ENCODE measurements at regions not wholly inside any gene's neighbourhood (a gene's known extent, or its start where the extent isn't known, plus 50 kb on each side); places are given as distances from the start of the nearest gene placed in this dataset.

- TF ChIP-seq, protein P1, sequence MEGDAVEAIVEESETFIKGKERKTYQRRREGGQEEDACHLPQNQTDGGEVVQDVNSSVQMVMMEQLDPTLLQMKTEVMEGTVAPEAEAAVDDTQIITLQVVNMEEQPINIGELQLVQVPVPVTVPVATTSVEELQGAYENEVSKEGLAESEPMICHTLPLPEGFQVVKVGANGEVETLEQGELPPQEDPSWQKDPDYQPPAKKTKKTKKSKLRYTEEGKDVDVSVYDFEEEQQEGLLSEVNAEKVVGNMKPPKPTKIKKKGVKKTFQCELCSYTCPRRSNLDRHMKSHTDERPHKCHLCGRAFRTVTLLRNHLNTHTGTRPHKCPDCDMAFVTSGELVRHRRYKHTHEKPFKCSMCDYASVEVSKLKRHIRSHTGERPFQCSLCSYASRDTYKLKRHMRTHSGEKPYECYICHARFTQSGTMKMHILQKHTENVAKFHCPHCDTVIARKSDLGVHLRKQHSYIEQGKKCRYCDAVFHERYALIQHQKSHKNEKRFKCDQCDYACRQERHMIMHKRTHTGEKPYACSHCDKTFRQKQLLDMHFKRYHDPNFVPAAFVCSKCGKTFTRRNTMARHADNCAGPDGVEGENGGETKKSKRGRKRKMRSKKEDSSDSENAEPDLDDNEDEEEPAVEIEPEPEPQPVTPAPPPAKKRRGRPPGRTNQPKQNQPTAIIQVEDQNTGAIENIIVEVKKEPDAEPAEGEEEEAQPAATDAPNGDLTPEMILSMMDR (IDR thresholded peaks at IDR 0.05), result no peak
- TF ChIP-seq EP300 (IDR thresholded peaks at IDR 0.05), result no peak
- TF ChIP-seq POLR2A (IDR thresholded peaks at IDR 0.05), result no peak
- no peak for TF ChIP-seq POLR2AphosphoS5 (IDR thresholded peaks at IDR 0.05)
These were observed 83.5 kb upstream of the COCH start for GRCh38 chr14:30790827-30791226.
